Loucy (cell line): ENCODE measurements at regions not wholly inside any gene's neighbourhood (a gene's known extent, or its start where the extent isn't known, plus 50 kb on each side); places are given as distances from the start of the nearest gene placed in this dataset.

Source experiments
- H2AFZ ChIP-seq: fragments of 200-600 bp; sonication (generic); 2 replicates; pipeline ENCODE4 v1.6.0; 2016; ENCODE audit warnings: antibody characterized with exemption, mild to moderate bottlenecking, low read length, moderate library complexity
- H3F3A ChIP-seq: fragments of 200-600 bp; 2 replicates; pipeline ENCODE4 v1.6.0; 2016; ENCODE audit warnings: antibody characterized with exemption, low read depth, mild to moderate bottlenecking
- H3K27me3 ChIP-seq: fragments of 200-600 bp; sonication (generic); 2 replicates; pipeline ENCODE4 v1.6.1; 2014; ENCODE audit warnings: low read length, mild to moderate bottlenecking; ENCODE audit not compliant: insufficient read depth, poor library complexity, severe bottlenecking
- H3K36me3 ChIP-seq: fragments of 200-600 bp; sonication (generic); 2 replicates; pipeline ENCODE4 v1.6.1; 2016; ENCODE audit warnings: low read length; ENCODE audit not compliant: insufficient read depth
- H3K4me1 ChIP-seq: fragments of 200-600 bp; sonication (generic); 2 replicates; pipeline ENCODE4 v1.5.1; 2014; ENCODE audit warnings: low read length, mild to moderate bottlenecking; ENCODE audit not compliant: insufficient read depth, poor library complexity, severe bottlenecking
- H3K4me2 ChIP-seq: fragments of 200-600 bp; sonication (generic); 2 replicates; pipeline ENCODE4 v1.6.0; 2014; ENCODE audit warnings: antibody characterized with exemption, low read length, low read depth, mild to moderate bottlenecking; ENCODE audit not compliant: poor library complexity, severe bottlenecking
- H3K4me3 ChIP-seq: fragments of 200-600 bp; sonication (generic); 2 replicates; pipeline ENCODE4 v1.5.1; 2014; ENCODE audit warnings: low read length, mild to moderate bottlenecking, mixed read lengths; ENCODE audit not compliant: poor library complexity, severe bottlenecking
- H3K79me2 ChIP-seq: fragments of 200-600 bp; sonication (generic); 2 replicates; pipeline ENCODE4 v1.6.1; 2014; ENCODE audit warnings: low read length; ENCODE audit not compliant: insufficient read depth
- H3K9ac ChIP-seq: fragments of 200-600 bp; sonication (generic); 2 replicates; pipeline ENCODE4 v1.6.0; 2014; ENCODE audit warnings: mild to moderate bottlenecking, low read depth, low read length, moderate library complexity; ENCODE audit not compliant: poor library complexity, severe bottlenecking
- H3K9me2 ChIP-seq: fragments of 200-600 bp; sonication (generic); replicated peaks from 2 replicates; pipeline ENCODE4 v1.6.1; 2016; ENCODE audit warnings: low read depth, low read length, mixed read lengths
- H3K9me3 ChIP-seq: fragments of 200-600 bp; sonication (generic); 2 replicates; pipeline ENCODE4 v1.6.1; 2014; ENCODE audit warnings: mild to moderate bottlenecking, antibody characterized with exemption, low read length, low read depth; ENCODE audit not compliant: insufficient read depth
- H4K20me1 ChIP-seq: fragments of 200-600 bp; sonication (generic); 2 replicates; pipeline ENCODE4 v1.6.0; 2014; ENCODE audit warnings: antibody characterized with exemption, low read length, mild to moderate bottlenecking; ENCODE audit not compliant: insufficient read depth, poor library complexity, severe bottlenecking
- EZH2phosphoT487 ChIP-seq: fragments of 200-600 bp; IDR thresholded peaks from 2 replicates; pipeline ENCODE4 v1.6.1; 2018; ENCODE audit warnings: antibody characterized with exemption, mild to moderate bottlenecking, moderate library complexity, borderline replicate concordance
- TF ChIP-seq, protein P1 (sequence below): fragments of 200-600 bp; sonication (generic); conservative IDR thresholded peaks from 2 replicates; pipeline ENCODE4 v1.5.1; 2014; ENCODE audit warnings: mild to moderate bottlenecking, antibody characterized with exemption, low read length

DNA sequence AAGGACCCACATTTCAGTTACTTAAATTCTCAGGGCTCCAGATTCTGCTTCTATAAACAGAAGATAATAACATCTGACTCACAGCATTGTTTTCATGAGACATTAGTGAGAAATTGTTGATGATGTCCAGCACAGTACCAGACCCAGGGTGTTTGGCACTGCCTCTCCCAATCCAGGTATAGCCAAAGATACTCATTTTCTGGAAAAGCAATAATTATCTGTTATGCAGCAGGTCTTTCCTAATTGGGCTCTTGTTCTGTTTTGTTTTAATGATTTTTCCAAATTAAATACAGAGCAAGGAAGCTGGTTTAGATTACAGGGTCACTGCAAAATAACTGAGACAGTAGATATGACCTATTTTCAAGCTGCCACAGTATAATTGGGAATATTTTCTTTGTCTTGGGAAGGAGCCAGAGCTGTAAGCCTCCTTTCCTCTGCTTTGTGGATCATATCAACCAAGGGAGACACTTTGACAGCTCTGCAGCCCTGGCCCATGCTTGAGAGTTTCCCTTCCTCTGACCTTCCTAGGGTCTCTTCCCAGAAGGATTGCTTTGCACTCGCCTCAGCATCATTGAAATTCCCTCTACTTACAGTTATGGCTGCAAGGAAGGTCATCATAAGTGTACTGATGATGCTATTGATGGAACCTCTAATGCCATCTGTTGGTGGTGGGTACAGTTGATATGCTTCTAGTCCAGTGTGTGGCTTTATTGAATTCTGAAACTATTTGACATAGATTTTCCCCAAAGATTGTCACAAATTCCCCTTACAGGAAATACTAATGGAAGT lies 522.4 kb upstream of the ADAMTS9 start:
- H3K9me3 ChIP-seq, result no peaks in the 10 kb centered on the region
- H4K20me1 ChIP-seq, result no peaks in the 10 kb centered on the region
- no peaks in the 10 kb centered on the region for H3K36me3 ChIP-seq
- H3K4me3 ChIP-seq, result no peak overlapping the region
- no peaks in the 10 kb centered on the region for H3F3A ChIP-seq
- H3K4me2 ChIP-seq, result no peak overlapping the region
- TF ChIP-seq EZH2phosphoT487, result no peak
- TF ChIP-seq, protein P1, sequence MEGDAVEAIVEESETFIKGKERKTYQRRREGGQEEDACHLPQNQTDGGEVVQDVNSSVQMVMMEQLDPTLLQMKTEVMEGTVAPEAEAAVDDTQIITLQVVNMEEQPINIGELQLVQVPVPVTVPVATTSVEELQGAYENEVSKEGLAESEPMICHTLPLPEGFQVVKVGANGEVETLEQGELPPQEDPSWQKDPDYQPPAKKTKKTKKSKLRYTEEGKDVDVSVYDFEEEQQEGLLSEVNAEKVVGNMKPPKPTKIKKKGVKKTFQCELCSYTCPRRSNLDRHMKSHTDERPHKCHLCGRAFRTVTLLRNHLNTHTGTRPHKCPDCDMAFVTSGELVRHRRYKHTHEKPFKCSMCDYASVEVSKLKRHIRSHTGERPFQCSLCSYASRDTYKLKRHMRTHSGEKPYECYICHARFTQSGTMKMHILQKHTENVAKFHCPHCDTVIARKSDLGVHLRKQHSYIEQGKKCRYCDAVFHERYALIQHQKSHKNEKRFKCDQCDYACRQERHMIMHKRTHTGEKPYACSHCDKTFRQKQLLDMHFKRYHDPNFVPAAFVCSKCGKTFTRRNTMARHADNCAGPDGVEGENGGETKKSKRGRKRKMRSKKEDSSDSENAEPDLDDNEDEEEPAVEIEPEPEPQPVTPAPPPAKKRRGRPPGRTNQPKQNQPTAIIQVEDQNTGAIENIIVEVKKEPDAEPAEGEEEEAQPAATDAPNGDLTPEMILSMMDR, result no peak
- no peaks in the 10 kb centered on the region for H3K4me1 ChIP-seq
- H3K9ac ChIP-seq, result no peak overlapping the region
- H2AFZ ChIP-seq, result no peak overlapping the region
- no peaks in the 10 kb centered on the region for H3K79me2 ChIP-seq
- no peaks in the 10 kb centered on the region for H3K9me2 ChIP-seq
- no peaks in the 10 kb centered on the region for H3K27me3 ChIP-seq

DNA sequence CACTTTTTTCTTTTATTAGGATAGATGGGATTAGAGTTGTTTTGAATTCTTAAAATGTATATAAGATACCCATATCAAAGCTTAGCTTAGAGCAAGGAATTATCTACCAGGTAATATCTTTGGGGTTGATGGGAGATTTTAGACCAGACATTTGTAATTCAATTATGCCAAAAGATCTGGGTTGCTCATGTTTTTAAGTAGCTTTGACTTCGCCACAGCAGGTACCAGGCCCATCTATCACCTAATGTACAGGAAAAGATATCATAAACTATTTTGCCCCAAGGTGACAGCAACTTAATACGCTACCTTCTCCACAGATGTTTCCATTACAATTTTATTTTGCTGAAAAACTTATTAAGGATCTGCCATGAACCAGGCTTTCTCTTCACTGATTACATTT lies 514.6 kb upstream of the ADAMTS9 start:
- Histone ChIP-seq H3K27me3 (no peaks in the 10 kb centered on the region), H3K4me3 (no peak overlapping the region), H3K79me2 (no peaks in the 10 kb centered on the region), H4K20me1 (no peaks in the 10 kb centered on the region), H3K9ac (no peak overlapping the region), H3K9me2 (no peaks in the 10 kb centered on the region), H3K4me1 (no peaks in the 10 kb centered on the region), H3K9me3 (no peaks in the 10 kb centered on the region), H3K4me2 (no peak overlapping the region), H2AFZ (no peak overlapping the region), H3F3A (no peaks in the 10 kb centered on the region), H3K36me3 (no peaks in the 10 kb centered on the region)
- TF ChIP-seq EZH2phosphoT487, result no peak
- TF ChIP-seq, protein P1, result no peak

DNA sequence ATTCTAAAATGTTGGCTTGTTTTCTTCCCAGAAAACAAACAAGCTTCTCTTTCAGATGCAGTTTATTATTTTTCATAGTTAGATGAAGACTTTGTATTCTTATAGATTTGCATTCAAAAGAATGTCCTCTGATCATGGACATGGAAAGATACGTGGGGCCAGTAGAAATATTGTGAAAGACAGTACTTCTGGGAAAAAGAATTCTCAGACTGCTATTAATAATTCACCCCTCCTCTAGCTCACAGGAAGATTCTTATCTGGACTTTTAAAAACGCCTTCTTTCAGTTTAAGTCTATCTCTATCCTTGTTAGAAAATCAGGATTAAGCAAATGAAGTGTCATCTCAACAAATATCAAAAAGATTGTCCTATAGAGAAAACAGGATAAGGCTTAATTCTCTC lies 514.1 kb upstream of the ADAMTS9 start:
- no peaks in the 10 kb centered on the region for H3K9me2 ChIP-seq
- H3K4me3 ChIP-seq, result no peak overlapping the region
- no peak for TF ChIP-seq EZH2phosphoT487
- TF ChIP-seq, protein P1, result no peak
- no peak overlapping the region for H2AFZ ChIP-seq
- H3K27me3 ChIP-seq, result no peaks in the 10 kb centered on the region
- no peaks in the 10 kb centered on the region for H3K79me2 ChIP-seq
- H3K36me3 ChIP-seq, result no peaks in the 10 kb centered on the region
- no peaks in the 10 kb centered on the region for H3K9me3 ChIP-seq
- H3K4me1 ChIP-seq, result no peaks in the 10 kb centered on the region
- H3F3A ChIP-seq, result no peaks in the 10 kb centered on the region
- H4K20me1 ChIP-seq, result no peaks in the 10 kb centered on the region
- no peak overlapping the region for H3K4me2 ChIP-seq
- no peak overlapping the region for H3K9ac ChIP-seq
